ENCODE measurements at regions not wholly inside any gene's neighbourhood (a gene's known extent, or its start where the extent isn't known, plus 50 kb on each side); places are given as distances from the start of the nearest gene placed in this dataset.

DNA sequence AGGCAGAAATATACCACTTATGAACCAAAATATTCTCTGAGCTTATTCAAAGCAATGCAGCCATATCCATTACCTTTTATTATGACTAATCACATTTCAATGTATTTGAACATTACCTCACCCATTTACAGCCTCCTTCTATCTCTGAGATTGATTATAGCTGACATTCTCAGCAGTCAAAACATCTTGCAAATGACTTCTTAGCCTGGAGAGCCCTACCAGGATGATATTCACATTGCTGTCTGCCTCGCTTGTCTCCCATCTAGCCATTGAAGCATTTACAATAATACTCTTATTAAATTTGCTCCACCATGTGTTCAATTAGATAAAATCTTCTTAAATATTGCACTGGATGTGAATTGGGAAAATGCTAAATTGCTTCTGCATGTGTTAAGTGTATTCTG lies 1879.9 kb upstream of the ACO1 start:
- TF ChIP-seq ZNF274 (IDR thresholded peaks at IDR 0.05; ENCODE audit: low read depth, low read length) (no peak), SUZ12 (IDR thresholded peaks at IDR 0.05; ENCODE audit: extremely low read depth, insufficient read depth, insufficient read length) (no peak), YY1 (IDR thresholded peaks at IDR 0.05; ENCODE audit: insufficient read depth, insufficient read length) (no peak)
- no peak for DNase-seq (ENCODE audit: low read depth, low spot score)
- H3K36me3 ChIP-seq (ENCODE audit: insufficient read depth, insufficient read length, low read length) = no peaks in the 10 kb centered on the region
- H3K9me3 ChIP-seq (ENCODE audit: insufficient read depth, low read length) = no peaks in the 10 kb centered on the region
- H3K27me3 ChIP-seq (ENCODE audit: insufficient read depth, insufficient read length) = no peaks in the 10 kb centered on the region
- H3K4me3 ChIP-seq (ENCODE audit: insufficient read length, low read depth) = no peak overlapping the region
- H3K9ac ChIP-seq (ENCODE audit: insufficient read length, low read depth) = no peak overlapping the region
- H3K4me1 ChIP-seq (ENCODE audit: insufficient read depth, insufficient read length) = no peaks in the 10 kb centered on the region

- Histone ChIP-seq H3K4me3 (ENCODE audit: insufficient read length, low read depth) (no peak overlapping the region), H3K36me3 (ENCODE audit: insufficient read depth, insufficient read length, low read length) (no peaks in the 10 kb centered on the region), H3K27me3 (ENCODE audit: insufficient read depth, insufficient read length) (no peaks in the 10 kb centered on the region), H3K9ac (ENCODE audit: insufficient read length, low read depth) (no peak overlapping the region), H3K4me1 (ENCODE audit: insufficient read depth, insufficient read length) (no peaks in the 10 kb centered on the region), H3K9me3 (ENCODE audit: insufficient read depth, low read length) (no peaks in the 10 kb centered on the region)
- TF ChIP-seq SUZ12 (IDR thresholded peaks at IDR 0.05; ENCODE audit: extremely low read depth, insufficient read depth, insufficient read length) = no peak
- no peak for TF ChIP-seq ZNF274 (IDR thresholded peaks at IDR 0.05; ENCODE audit: low read depth, low read length)
- no peak for TF ChIP-seq YY1 (IDR thresholded peaks at IDR 0.05; ENCODE audit: insufficient read depth, insufficient read length)
- DNase-seq (ENCODE audit: low read depth, low spot score) = no peak
These were observed 1879.1 kb upstream of the ACO1 start for GRCh38 chr9:30505311-30505710.

DNA sequence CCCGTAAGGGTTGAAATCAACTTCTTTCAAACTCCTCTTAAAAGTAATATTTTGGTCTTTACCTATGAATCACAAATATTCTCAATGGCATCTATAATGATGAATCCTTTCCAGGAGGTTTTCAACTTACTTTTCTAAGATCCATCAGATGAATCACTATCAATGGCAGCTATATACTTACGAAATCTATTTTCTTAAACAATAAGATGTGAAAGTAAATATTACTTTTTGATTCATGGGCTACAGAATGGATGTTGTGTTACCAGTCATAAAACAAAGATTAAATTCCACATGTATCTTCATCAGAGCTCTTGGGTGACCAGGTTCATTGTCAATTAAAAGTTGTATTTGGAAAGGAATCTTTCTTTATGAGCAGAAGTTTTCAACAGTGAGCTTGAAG lies 1877.7 kb upstream of the ACO1 start:
- H3K9me3 ChIP-seq (ENCODE audit: insufficient read depth, low read length) = no peaks in the 10 kb centered on the region
- H3K4me1 ChIP-seq (ENCODE audit: insufficient read depth, insufficient read length) = no peaks in the 10 kb centered on the region
- no peak overlapping the region for H3K9ac ChIP-seq (ENCODE audit: insufficient read length, low read depth)
- DNase-seq (ENCODE audit: low read depth, low spot score) = no peak
- H3K4me3 ChIP-seq (ENCODE audit: insufficient read length, low read depth) = no peak overlapping the region
- H3K36me3 ChIP-seq (ENCODE audit: insufficient read depth, insufficient read length, low read length) = no peaks in the 10 kb centered on the region
- TF ChIP-seq SUZ12 (IDR thresholded peaks at IDR 0.05; ENCODE audit: extremely low read depth, insufficient read depth, insufficient read length) (no peak), YY1 (IDR thresholded peaks at IDR 0.05; ENCODE audit: insufficient read depth, insufficient read length) (no peak), ZNF274 (IDR thresholded peaks at IDR 0.05; ENCODE audit: low read depth, low read length) (no peak)
- H3K27me3 ChIP-seq (ENCODE audit: insufficient read depth, insufficient read length) = no peaks in the 10 kb centered on the region

GRCh38 chr9:30507166-30507565 lies 1877.3 kb upstream of the ACO1 start:
- Histone ChIP-seq H3K36me3 (ENCODE audit: insufficient read depth, insufficient read length, low read length) (no peaks in the 10 kb centered on the region), H3K9ac (ENCODE audit: insufficient read length, low read depth) (no peak overlapping the region), H3K4me3 (ENCODE audit: insufficient read length, low read depth) (no peak overlapping the region), H3K4me1 (ENCODE audit: insufficient read depth, insufficient read length) (no peaks in the 10 kb centered on the region), H3K27me3 (ENCODE audit: insufficient read depth, insufficient read length) (no peaks in the 10 kb centered on the region), H3K9me3 (ENCODE audit: insufficient read depth, low read length) (no peaks in the 10 kb centered on the region)
- no peak for DNase-seq (ENCODE audit: low read depth, low spot score)
- no peak for TF ChIP-seq YY1 (IDR thresholded peaks at IDR 0.05; ENCODE audit: insufficient read depth, insufficient read length)
- no peak for TF ChIP-seq ZNF274 (IDR thresholded peaks at IDR 0.05; ENCODE audit: low read depth, low read length)

- no peaks in the 10 kb centered on the region for H3K27me3 ChIP-seq (ENCODE audit: insufficient read depth, insufficient read length)
These were observed 1872.8 kb upstream of the ACO1 start for GRCh38 chr9:30511666-30512065.

GRCh38 chr9:30519166-30519565 lies 1865.3 kb upstream of the ACO1 start:
- Histone ChIP-seq H3K9me3 (ENCODE audit: insufficient read depth, low read length) (peaks cover 21% of the 10 kb centered on the region), H3K36me3 (ENCODE audit: insufficient read depth, insufficient read length, low read length) (no peaks in the 10 kb centered on the region), H3K27me3 (ENCODE audit: insufficient read depth, insufficient read length) (no peaks in the 10 kb centered on the region), H3K9ac (ENCODE audit: insufficient read length, low read depth) (no peak overlapping the region), H3K4me3 (ENCODE audit: insufficient read length, low read depth) (no peak overlapping the region), H3K4me1 (ENCODE audit: insufficient read depth, insufficient read length) (no peaks in the 10 kb centered on the region)
- TF ChIP-seq SUZ12 (IDR thresholded peaks at IDR 0.05; ENCODE audit: extremely low read depth, insufficient read depth, insufficient read length) (no peak), ZNF274 (IDR thresholded peaks at IDR 0.05; ENCODE audit: low read depth, low read length) (no peak), YY1 (IDR thresholded peaks at IDR 0.05; ENCODE audit: insufficient read depth, insufficient read length) (no peak)
- no peak for DNase-seq (ENCODE audit: low read depth, low spot score)

More at GRCh38 chr9:30511666-30512065, 1872.8 kb upstream of the ACO1 start:
- no peaks in the 10 kb centered on the region for H3K4me1 ChIP-seq (ENCODE audit: insufficient read depth, insufficient read length)
- no peak for DNase-seq (ENCODE audit: low read depth, low spot score)
- H3K9ac ChIP-seq (ENCODE audit: insufficient read length, low read depth) = no peak overlapping the region
- no peaks in the 10 kb centered on the region for H3K36me3 ChIP-seq (ENCODE audit: insufficient read depth, insufficient read length, low read length)
- no peak overlapping the region for H3K4me3 ChIP-seq (ENCODE audit: insufficient read length, low read depth)
- H3K9me3 ChIP-seq (ENCODE audit: insufficient read depth, low read length) = peaks cover 21% of the 10 kb centered on the region
- no peak for TF ChIP-seq YY1 (IDR thresholded peaks at IDR 0.05; ENCODE audit: insufficient read depth, insufficient read length)
- TF ChIP-seq ZNF274 (IDR thresholded peaks at IDR 0.05; ENCODE audit: low read depth, low read length) = no peak
- no peak for TF ChIP-seq SUZ12 (IDR thresholded peaks at IDR 0.05; ENCODE audit: extremely low read depth, insufficient read depth, insufficient read length)

DNA sequence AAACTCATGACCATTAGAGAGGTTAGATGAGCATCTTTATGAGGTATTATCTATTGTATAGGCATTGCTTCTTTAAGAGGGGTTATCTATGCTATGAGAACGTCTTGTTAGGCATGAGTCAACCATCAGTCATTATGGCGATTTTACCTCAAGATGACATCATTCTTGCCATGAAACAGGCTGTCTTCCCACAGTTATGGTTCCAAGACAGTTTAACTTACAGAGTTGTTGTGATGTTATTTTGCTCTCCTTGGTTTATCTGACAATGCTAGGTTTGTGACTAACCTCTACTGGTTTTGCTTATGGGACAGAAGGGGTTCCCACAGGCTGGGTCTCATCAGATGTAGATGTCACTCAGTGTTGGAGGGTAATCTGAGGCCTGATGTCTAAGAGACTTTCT lies 1864.7 kb upstream of the ACO1 start:
- DNase-seq (ENCODE audit: low read depth, low spot score) = no peak
- no peak overlapping the region for H3K4me3 ChIP-seq (ENCODE audit: insufficient read length, low read depth)
- no peaks in the 10 kb centered on the region for H3K27me3 ChIP-seq (ENCODE audit: insufficient read depth, insufficient read length)
- peaks cover 15% of the 10 kb centered on the region for H3K9me3 ChIP-seq (ENCODE audit: insufficient read depth, low read length)
- no peak overlapping the region for H3K9ac ChIP-seq (ENCODE audit: insufficient read length, low read depth)
- no peaks in the 10 kb centered on the region for H3K36me3 ChIP-seq (ENCODE audit: insufficient read depth, insufficient read length, low read length)
- no peak for TF ChIP-seq YY1 (IDR thresholded peaks at IDR 0.05; ENCODE audit: insufficient read depth, insufficient read length)
- TF ChIP-seq SUZ12 (IDR thresholded peaks at IDR 0.05; ENCODE audit: extremely low read depth, insufficient read depth, insufficient read length) = no peak
- no peak for TF ChIP-seq ZNF274 (IDR thresholded peaks at IDR 0.05; ENCODE audit: low read depth, low read length)
- H3K4me1 ChIP-seq (ENCODE audit: insufficient read depth, insufficient read length) = no peaks in the 10 kb centered on the region

GRCh38 chr9:30522061-30522460 lies 1862.4 kb upstream of the ACO1 start:
- no peak for TF ChIP-seq YY1 (IDR thresholded peaks at IDR 0.05; ENCODE audit: insufficient read depth, insufficient read length)
- TF ChIP-seq ZNF274 (IDR thresholded peaks at IDR 0.05; ENCODE audit: low read depth, low read length) = no peak
- no peak for TF ChIP-seq SUZ12 (IDR thresholded peaks at IDR 0.05; ENCODE audit: extremely low read depth, insufficient read depth, insufficient read length)
- Histone ChIP-seq H3K36me3 (ENCODE audit: insufficient read depth, insufficient read length, low read length) (no peaks in the 10 kb centered on the region), H3K4me1 (ENCODE audit: insufficient read depth, insufficient read length) (no peaks in the 10 kb centered on the region), H3K27me3 (ENCODE audit: insufficient read depth, insufficient read length) (no peaks in the 10 kb centered on the region), H3K9ac (ENCODE audit: insufficient read length, low read depth) (no peak overlapping the region), H3K9me3 (ENCODE audit: insufficient read depth, low read length) (no peaks in the 10 kb centered on the region), H3K4me3 (ENCODE audit: insufficient read length, low read depth) (no peak overlapping the region)
- DNase-seq (ENCODE audit: low read depth, low spot score) = no peak

Measured in NT2/D1 (cell line).